Fibroblast of upper back skin (primary cell): ENCODE measurements at regions not wholly inside any gene's neighbourhood (a gene's known extent, or its start where the extent isn't known, plus 50 kb on each side); places are given as distances from the start of the nearest gene placed in this dataset.

Source experiments
- DNase-seq: peaks from one replicate; pipeline ENCODE4 v3.0.0-alpha.2; 2013

- DNase-seq: no peak
Measured at GRCh38 chr12:53803194-53803593, 51.4 kb upstream of the CISTR start.

GRCh38 chr12:53803703-53804102 lies 51.9 kb upstream of the CISTR start:
- no peak for DNase-seq

DNA sequence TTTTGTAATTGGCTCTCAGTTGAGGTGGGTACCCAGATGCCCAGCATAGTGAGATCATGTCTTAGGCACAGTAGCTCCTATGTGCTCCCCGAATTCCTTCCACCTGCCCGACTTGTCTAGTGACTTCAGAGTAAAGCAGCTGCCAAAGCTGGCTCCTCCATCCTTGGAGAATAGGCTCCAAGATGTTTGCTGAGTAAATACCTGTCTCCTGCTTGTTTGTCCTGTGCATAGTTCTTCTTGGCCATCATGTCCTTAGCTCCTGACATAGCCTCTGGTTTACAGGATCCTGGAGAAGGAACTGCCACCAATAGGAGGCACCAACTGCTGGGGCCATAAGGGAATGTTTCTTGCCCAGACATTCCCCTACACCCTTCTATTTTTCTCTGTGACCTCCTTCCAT lies 52.6 kb upstream of the CISTR start:
- DNase-seq: no peak

DNA sequence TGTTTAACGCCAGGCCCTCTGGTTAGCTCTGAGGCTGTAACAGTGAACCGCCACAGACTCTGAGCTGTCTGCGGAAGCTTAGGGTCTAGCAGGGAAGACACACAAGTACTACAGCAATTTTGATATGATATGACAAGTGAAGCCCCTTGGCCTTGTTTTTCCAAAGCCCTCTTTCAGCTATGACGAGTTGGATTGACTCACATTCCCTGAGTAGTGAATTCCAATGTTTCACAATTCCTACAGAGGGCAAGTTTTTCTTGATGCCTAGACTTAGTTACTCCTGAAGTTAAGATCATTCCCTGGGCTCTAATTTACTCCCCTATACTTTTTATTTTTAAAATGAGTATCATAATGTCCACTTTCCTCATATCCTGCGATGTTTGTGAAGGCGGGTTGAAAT lies 53.3 kb upstream of the CISTR start:
- DNase-seq: peak; percentile 6

GRCh38 chr12:53805791-53806190 lies 54.0 kb upstream of the CISTR start:
- no peak for DNase-seq

- peak; percentile 16 for DNase-seq
Measured at GRCh38 chr12:53806721-53807120, 54.9 kb upstream of the CISTR start.

DNA sequence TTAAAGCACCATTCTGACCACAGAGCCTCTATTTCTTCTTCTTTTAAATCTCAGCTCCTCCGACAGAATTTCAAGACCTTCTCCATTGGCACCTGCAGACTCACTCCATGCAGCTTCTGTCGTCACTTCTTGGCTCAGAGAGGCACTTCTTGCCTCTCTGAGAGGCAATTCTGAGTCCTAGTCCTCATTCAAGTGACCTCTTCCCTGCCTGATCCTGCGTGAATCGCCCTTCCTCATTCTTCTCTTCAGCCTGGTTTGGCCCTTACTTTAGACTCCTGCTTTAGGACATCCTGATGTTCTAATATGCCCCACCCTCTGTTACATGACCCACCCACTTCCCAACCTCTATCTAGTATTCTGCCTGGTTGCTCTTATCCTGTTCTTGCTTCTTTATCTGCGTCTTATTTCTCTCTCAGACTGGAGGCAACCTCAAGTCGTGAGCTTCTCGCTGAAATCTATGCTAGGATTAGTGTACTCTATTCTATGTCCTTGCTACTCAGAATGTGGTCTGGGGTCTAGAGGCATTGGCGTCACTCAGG lies 55.6 kb upstream of the CISTR start:
- no peak for DNase-seq

GRCh38 chr12:53808023-53808705 lies 56.4 kb upstream of the CISTR start:
- no peak for DNase-seq

DNA sequence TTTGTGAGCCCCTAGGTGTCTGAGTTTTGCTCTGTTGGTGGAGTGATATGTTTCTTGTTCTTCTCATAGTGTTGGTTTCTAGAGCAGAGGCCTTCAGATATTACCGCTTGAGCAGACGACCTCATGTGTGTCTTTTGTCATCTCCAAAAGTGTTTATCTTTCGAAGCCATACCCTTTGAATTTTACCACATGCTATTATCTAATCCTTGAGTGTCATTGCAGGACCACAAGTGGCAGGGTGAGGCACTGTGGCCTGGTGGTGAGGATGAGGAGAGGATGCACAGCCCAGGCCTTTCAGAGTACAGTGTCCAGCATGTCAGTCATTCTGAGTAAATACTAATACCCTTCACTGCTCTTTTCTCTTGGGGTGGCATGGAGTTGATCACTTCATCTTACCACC lies 57.2 kb upstream of the CISTR start:
- DNase-seq: no peak

DNA sequence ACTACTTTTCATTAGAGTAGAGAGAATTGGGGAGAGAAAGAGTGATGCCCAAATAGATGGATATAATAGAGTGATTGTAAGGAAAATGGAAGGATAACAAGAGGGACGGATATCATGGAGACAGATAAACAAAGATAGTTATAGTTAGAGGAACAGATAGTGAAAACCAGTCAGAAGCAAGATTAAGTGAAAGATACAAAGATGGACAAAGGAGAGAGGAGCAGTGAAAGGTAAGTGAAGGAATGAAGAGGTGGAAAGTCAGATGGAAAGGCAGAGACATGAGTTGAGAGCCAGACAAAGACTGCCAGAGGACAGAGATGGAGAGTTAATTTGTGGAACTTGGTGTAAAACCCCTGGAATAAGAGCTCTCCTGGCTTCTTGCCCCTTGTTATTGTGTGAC lies 59.2 kb upstream of the CISTR start:
- DNase-seq: no peak

DNA sequence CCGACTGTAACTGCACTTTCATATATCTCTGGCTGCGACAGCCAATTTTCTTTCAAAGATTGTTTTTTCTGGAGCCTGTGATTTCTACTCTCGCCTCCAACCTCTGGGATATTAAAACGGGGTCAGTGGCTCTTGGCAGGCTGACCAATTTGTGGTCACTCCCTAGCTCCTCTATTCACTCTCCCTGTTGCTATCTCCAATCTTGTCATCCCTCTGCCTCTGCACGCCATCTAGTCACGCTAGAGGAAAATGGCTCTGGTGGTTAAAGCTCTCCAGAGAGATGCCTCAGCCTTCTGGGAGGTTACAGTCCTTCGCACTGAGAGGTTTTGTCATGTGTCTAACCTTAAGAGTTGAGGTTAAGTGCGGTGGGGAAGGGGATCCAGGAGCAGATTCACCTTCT lies 59.8 kb upstream of the CISTR start:
- DNase-seq: no peak

- DNase-seq: no peak
Measured at GRCh38 chr12:53816360-53817020, 64.7 kb upstream of the CISTR start.

DNA sequence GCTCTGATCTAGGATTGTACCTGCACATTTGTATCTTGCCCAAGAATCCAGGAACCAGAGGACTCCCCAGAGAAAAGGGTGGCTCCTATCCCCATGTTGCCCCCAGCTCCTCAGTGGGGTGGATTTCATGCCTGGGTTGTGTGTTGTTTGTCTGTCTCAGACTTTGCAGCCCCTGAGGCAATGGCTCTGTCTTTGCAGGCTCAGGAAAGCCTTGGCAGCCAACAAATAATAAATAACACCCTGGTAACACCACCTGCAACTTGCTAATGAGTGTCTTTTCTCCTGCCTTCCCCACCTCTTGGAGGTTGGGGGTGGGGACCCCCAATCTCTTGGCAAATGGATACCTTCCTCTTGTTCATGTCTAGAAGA lies 65.2 kb upstream of the CISTR start:
- no peak for DNase-seq

- peak; percentile 9 for DNase-seq
Measured at GRCh38 chr12:53820514-53821306, 68.9 kb upstream of the CISTR start.

DNA sequence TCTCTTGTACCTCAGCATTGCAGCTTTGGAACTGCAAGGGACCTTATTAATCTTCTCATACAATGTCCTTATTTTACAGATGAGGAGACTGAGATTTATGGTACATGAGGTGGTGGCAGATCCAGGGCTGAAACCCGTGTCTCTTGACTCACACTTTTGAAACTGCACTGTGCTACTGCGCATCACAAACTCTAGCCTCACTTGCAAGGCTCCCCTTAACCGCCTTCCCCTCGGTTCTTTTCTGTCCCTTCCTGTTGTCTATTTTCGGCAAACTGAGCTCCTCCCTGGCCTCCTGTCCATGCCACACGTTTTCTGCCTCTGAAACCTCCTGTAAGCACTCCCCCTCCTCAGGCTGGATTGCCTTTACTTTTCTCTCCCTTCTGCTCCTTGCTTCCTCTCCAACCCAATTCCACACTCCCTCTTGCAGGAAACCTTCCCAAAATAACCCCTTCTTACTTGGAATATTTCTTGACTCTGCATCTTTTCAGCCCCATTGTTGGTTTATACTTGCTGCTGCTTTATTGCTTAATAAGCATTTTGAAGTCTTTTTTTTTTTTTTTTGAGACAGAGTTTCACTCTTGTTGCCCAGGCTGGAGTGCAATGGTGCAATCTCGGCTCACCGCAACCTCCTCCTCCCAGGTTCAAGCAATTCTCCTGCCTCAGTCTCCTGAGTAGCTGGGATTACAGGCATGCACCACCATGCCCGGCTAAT lies 72.4 kb upstream of the CISTR start:
- no peak for DNase-seq

DNA sequence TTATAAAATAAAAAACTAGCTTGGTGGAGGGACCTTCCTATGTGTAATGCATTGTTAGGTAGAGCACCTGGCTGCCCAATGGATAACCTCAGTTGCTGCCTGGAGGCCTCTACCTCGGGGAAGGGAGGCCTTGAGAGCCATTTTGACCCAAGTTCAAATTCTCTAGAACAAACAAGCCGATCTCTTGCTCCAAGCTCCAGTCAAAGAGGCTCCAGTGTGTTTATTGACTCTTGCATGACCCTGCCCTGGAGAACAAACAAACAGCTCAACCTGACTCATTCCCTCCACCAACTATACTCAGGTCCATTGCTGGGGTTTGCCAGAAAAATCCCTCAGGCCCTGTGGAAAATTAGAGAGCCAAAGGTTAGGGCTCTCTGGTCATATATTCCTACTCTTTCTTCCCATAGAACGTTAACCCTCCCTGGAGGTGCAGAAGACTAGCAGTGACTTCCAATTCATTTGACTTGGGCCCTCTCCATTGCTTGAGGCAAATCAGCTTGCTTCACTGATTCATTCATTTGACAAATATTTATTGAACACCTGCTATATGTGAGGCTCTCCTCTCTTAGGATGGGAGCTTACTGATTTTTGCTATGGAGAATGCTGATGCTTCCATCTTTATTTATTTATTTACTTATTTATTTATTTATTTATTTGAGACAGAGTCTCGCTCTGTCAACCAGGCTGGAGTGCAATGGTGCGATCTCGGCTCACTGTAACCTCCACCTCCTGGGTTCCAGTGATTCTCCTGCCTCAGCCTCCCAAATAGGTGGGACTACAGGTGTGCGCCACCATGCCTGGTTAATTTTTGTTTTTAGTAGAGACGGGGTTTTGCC lies 73.7 kb upstream of the CISTR start:
- DNase-seq: no peak

- DNase-seq: no peak
Measured at GRCh38 chr12:53827306-53827705, 75.5 kb upstream of the CISTR start.

GRCh38 chr12:53828598-53828997 lies 76.8 kb upstream of the CISTR start:
- DNase-seq: no peak

DNA sequence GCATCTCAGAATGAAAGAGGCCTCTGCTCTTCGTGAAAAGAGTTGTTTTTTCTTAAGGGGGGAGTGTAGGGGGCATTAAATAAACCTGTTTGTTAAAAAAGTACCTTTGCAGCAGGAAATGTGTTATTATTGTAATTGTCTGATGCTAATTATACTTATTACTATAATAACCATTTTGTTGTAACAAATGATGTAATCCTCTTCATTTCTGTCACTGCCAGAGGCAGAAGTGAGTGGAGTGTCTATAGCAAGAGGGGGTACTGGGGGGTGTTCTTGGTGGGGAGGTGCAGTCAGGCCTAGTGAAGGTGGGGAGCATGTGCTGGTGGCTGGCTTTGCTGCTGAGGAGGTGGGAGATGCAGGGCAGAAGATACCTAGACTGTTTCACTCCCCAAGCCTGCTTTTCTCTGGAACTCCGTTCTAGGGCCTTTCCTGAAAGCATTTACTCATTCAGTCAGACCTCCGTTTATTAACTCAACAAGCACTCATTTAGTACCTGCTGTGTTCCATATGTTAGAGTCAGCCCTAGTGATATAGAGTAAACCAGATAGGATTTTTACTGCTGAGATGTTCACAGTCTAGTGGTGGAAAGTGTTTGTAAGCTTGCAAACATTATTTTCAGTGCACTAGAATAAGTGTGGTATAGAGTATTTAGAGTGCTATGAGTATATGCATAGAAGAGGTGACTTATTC lies 77.5 kb upstream of the CISTR start:
- DNase-seq: no peak

GRCh38 chr12:53830631-53831030 lies 78.9 kb upstream of the CISTR start:
- DNase-seq: no peak

DNA sequence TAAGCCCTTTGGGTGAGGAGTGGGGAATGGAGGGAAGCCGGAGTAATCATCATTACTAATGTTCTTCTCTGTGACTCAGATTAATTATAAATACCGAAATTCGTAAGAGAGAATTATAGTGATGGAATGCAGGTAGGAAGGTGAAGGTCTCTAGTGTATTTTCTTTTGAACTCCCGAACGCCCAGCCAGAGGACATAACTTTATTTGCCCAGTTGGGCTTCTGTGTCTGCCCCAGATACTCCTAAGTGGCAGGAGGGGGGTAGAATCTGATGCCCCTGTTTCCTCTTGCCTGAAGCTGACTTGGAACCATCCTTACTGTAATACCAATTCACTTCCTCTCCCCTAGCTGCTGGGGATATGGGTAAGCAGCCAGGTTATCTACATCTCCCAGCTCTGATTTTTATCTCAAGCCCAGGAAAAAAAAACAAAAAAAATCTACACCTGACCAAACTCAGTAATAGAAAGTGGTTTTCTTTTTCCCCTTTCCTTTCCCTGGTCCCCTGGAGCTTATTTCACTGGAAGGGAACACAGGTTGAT lies 84.4 kb upstream of the CISTR start:
- no peak for DNase-seq
